T-helper 1 cell treated with Interleukin-12 subunit alpha and Interleukin-12 subunit beta and Interleukin-4 antibody, amounts not matched to agents 30 μg/mL and 1 μg/mL, for 36 hours (primary cell): ENCODE measurements at regions not wholly inside any gene's neighbourhood (a gene's known extent, or its start where the extent isn't known, plus 50 kb on each side); places are given as distances from the start of the nearest gene placed in this dataset.

Experiments
- H3K27ac Mint-ChIP-seq: one replicate; pipeline ENCODE4 v1.8.0; 2021; ENCODE audit warnings: mild to moderate bottlenecking, mixed read lengths
- H3K27me3 Mint-ChIP-seq: one replicate; pipeline ENCODE4 v1.8.0; 2021; ENCODE audit warnings: low read depth, mixed read lengths
- H3K36me3 Mint-ChIP-seq: one replicate; pipeline ENCODE4 v1.8.0; 2021; ENCODE audit warnings: low read depth, mixed read lengths
- H3K4me1 Mint-ChIP-seq: one replicate; pipeline ENCODE4 v1.8.0; 2021; ENCODE audit warnings: low read depth, mixed read lengths
- H3K4me3 Mint-ChIP-seq: one replicate; pipeline ENCODE4 v1.8.0; 2021; ENCODE audit warnings: mild to moderate bottlenecking, moderate library complexity, mixed read lengths
- H3K9me3 Mint-ChIP-seq: one replicate; pipeline ENCODE4 v1.8.0; 2021; ENCODE audit warnings: mixed read lengths

GRCh38 chr2:226680719-226681118 lies 118.9 kb downstream of the IRS1 start:
- Mint-ChIP-seq H3K9me3 (no peaks in the 10 kb centered on the region), H3K4me3 (no peak overlapping the region), H3K27ac (no peak overlapping the region), H3K27me3 (peaks cover 11% of the 10 kb centered on the region), H3K4me1 (peaks cover 4% of the 10 kb centered on the region), H3K36me3 (no peaks in the 10 kb centered on the region)

DNA sequence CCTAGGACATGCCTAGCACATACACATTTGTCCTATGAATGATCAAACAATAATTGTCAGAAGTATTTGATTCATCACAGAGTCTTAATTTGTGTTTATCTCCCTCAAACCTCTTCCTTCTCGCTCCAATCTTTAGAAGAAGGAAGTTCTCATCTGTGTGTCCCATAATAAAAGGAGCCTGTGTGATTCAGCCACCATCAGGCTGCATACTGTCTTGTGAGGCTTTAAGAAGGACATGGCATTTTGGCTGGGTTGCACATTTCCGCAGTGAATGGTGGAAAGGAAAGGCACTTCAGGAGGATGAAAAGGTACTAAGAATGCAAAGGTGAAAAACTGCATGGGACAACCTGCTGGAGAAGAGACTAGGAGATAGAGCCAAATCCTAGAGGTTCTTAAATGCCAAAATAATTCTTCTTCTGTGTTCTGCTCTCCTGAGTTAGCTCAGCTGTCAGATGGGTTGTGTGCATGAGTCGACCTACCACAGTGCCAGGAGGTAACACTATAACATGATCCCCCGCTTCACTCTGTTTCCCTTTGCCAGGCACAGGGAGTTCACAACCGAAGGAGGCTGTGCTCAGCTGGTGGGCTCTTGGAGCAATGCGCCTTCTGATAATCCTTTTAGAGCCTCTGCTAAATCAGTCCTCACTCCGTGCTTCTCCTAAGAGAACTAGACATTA lies 120.1 kb downstream of the IRS1 start:
- H3K27me3 Mint-ChIP-seq: peaks cover 16% of the 10 kb centered on the region
- H3K4me3 Mint-ChIP-seq: no peak overlapping the region
- no peak overlapping the region for H3K27ac Mint-ChIP-seq
- no peaks in the 10 kb centered on the region for H3K9me3 Mint-ChIP-seq
- H3K36me3 Mint-ChIP-seq: no peaks in the 10 kb centered on the region
- H3K4me1 Mint-ChIP-seq: no peaks in the 10 kb centered on the region

DNA sequence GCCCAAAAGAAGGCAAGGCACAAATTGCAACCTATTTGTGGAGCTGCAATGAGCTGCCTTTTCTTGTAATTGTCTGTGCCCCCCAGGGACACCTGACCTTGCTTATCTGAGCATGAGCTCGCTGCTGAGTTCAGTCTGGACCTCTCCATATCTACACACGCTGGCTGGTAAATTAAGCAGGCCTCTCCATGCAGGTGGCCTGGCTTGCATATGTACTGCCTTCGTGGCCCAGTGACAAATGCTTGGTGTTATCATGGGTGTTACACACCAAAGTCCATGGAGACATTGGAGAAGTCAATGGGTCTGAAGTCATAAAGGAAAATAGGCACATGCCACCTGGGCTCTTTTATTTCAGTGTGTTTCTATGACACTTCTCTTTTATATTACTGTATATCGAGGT lies 121.2 kb downstream of the IRS1 start:
- Mint-ChIP-seq H3K4me3 (no peak overlapping the region), H3K27ac (no peak overlapping the region), H3K9me3 (peaks cover under 1% of the 10 kb centered on the region), H3K4me1 (no peaks in the 10 kb centered on the region), H3K27me3 (peaks cover 15% of the 10 kb centered on the region), H3K36me3 (no peaks in the 10 kb centered on the region)

- H3K36me3 Mint-ChIP-seq: peaks cover 3% of the 10 kb centered on the region
- peaks cover 22% of the 10 kb centered on the region for H3K27me3 Mint-ChIP-seq
- H3K4me1 Mint-ChIP-seq: peaks cover 5% of the 10 kb centered on the region
- H3K9me3 Mint-ChIP-seq: peaks cover 7% of the 10 kb centered on the region
- no peak overlapping the region for H3K4me3 Mint-ChIP-seq
- no peak overlapping the region for H3K27ac Mint-ChIP-seq
Measured at GRCh38 chr2:226677080-226677479, 122.5 kb downstream of the IRS1 start.

DNA sequence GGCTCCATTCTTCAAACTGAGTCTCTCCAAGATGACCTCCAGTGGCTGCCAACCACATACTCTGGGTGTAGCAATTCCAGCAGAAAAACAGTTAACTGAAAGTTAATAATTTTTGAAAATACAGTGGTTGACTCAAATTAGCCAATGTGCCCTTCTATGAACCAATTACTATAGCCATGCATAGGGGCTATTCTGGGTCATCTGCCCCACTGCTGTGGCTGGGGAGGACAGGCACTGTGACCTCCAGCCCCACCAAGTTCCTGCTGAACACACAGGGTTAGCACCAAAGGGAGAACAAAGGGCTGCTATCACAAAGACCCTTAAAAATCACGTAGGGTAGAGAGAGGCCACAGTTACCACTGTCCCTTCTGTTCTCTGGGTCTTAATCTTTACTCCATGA lies 123.0 kb downstream of the IRS1 start:
- Mint-ChIP-seq H3K36me3 (peaks cover 5% of the 10 kb centered on the region), H3K27ac (no peak overlapping the region), H3K27me3 (peaks cover 26% of the 10 kb centered on the region), H3K4me3 (no peak overlapping the region), H3K4me1 (peaks cover 5% of the 10 kb centered on the region), H3K9me3 (peaks cover 7% of the 10 kb centered on the region)

- Mint-ChIP-seq H3K4me3 (no peak overlapping the region), H3K27me3 (peaks cover 44% of the 10 kb centered on the region), H3K27ac (no peak overlapping the region), H3K9me3 (peaks cover 7% of the 10 kb centered on the region), H3K36me3 (peaks cover 5% of the 10 kb centered on the region), H3K4me1 (peaks cover 5% of the 10 kb centered on the region)
Measured at GRCh38 chr2:226674123-226674522, 125.5 kb downstream of the IRS1 start.

DNA sequence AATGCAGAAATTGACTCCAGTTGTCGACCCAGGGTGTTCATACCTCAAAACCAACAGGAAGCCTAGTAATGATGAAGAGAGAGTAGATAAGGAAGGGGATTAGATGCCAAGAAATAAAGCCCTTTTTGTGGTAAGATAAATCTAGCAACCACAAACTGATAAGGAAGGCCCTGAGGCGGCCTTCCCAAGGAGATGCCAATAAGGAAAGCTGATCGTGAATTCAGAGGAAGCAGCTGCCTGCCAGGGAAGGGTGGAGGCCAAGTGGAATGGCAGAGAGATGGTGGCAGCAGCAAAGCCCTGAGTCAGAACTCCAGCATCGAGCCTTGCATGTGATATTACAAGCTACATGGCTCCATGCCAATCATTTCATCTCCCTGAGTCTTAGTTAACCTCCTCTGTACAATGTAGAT lies 126.3 kb downstream of the IRS1 start:
- Mint-ChIP-seq H3K36me3 (peaks cover 5% of the 10 kb centered on the region), H3K9me3 (peaks cover 7% of the 10 kb centered on the region), H3K4me1 (peaks cover 5% of the 10 kb centered on the region), H3K4me3 (no peak overlapping the region), H3K27me3 (peaks cover 49% of the 10 kb centered on the region), H3K27ac (no peak overlapping the region)

DNA sequence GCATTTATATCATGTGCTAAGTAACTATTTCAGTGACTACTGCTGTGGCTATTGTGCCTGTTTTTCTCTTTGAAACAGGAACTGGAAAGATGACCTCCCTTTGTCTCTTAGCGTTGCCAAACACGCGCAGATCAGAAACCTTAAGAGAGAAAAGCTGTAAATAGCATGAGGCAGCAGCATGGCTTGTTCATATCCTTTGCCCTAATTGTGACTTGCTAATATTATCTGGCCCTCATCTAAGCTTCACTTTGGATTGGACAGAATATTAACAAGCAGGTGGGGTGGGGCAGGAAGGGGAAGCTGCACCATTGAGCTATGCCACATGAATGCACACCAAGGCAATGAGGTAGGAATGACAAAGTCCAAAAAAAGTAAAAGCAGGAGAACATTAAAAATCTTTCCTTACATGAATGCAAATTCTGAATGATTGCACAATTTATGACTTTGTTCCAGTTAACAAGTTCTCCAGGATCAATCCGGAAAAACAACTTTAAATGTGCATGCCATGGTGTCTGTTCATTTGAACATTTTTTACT lies 128.4 kb downstream of the IRS1 start:
- peaks cover 54% of the 10 kb centered on the region for H3K27me3 Mint-ChIP-seq
- H3K9me3 Mint-ChIP-seq: peaks cover 7% of the 10 kb centered on the region
- H3K36me3 Mint-ChIP-seq: peaks cover 5% of the 10 kb centered on the region
- H3K4me3 Mint-ChIP-seq: no peak overlapping the region
- H3K27ac Mint-ChIP-seq: no peak overlapping the region
- peaks cover 5% of the 10 kb centered on the region for H3K4me1 Mint-ChIP-seq

GRCh38 chr2:226669905-226670304 lies 129.7 kb downstream of the IRS1 start:
- Mint-ChIP-seq H3K27ac (no peak overlapping the region), H3K27me3 (peaks cover 53% of the 10 kb centered on the region), H3K4me3 (no peak overlapping the region), H3K36me3 (peaks cover 6% of the 10 kb centered on the region), H3K4me1 (peaks cover 5% of the 10 kb centered on the region), H3K9me3 (peaks cover 7% of the 10 kb centered on the region)

DNA sequence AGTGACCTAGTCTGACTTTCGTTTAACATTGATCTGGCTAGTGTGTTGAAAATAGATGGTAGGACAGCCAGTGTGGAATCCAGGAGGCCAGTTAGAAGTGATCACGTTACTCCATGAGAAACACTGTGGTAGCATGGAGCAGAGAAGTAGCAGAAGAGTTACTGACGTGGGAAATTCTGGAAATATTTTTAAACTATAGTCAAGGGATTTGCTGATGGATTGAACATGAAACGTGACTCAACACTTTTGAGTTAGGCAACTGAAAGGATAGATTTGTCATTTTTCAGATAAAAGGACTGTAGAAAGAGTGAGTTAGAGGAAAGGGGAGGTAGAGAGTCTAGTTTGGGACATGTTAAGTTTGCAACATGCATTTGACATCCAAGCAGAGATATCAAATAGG lies 130.4 kb downstream of the IRS1 start:
- H3K27ac Mint-ChIP-seq: no peak overlapping the region
- H3K4me3 Mint-ChIP-seq: no peak overlapping the region
- peaks cover 7% of the 10 kb centered on the region for H3K36me3 Mint-ChIP-seq
- H3K9me3 Mint-ChIP-seq: peaks cover 7% of the 10 kb centered on the region
- H3K27me3 Mint-ChIP-seq: peaks cover 50% of the 10 kb centered on the region
- H3K4me1 Mint-ChIP-seq: peaks cover 5% of the 10 kb centered on the region

DNA sequence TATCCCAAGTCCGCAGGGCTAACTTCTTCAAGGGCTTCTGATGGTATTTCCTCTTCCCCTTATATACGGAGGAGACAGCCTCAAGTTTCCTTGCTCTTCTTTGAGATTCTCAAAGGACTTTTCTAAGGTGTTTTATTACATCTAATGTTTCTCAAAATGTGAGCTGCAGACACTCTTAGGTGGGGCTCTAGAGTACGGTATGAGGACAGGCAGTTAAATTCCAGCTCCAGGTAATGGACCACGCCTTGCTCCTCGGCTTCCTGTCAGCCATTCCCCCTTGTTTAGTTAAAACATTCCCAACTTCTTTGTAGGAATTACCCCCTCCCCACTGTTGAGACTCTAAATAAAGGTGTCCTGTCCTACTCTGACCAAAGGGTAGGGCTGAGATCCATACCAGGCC lies 131.9 kb downstream of the IRS1 start:
- Mint-ChIP-seq H3K4me1 (no peaks in the 10 kb centered on the region), H3K9me3 (no peaks in the 10 kb centered on the region), H3K27ac (no peak overlapping the region), H3K4me3 (no peak overlapping the region), H3K27me3 (peaks cover 42% of the 10 kb centered on the region), H3K36me3 (peaks cover 4% of the 10 kb centered on the region)

- Mint-ChIP-seq H3K4me1 (no peaks in the 10 kb centered on the region), H3K27ac (no peak overlapping the region), H3K9me3 (no peaks in the 10 kb centered on the region), H3K27me3 (peaks cover 28% of the 10 kb centered on the region), H3K36me3 (peaks cover 2% of the 10 kb centered on the region), H3K4me3 (no peak overlapping the region)
Measured at GRCh38 chr2:226665306-226665831, 134.3 kb downstream of the IRS1 start.

DNA sequence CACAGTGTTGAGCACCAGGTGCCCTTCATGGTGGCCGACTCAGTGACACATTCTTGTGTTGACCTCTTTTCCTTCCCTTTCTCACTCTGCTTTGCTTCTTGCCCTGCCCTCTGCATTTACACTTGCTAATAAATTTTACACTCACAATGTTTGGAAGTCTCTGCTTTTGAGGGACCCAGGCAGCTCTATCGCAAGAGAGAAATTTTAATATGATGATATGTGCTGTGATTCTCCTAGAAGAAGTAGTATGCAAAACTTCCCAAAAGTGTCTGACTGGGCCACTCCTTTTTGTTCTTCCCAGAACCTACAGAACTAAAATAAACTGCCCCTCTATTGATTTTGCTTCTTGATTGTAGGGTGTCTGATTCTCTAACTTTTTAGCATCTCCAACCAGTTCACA lies 135.0 kb downstream of the IRS1 start:
- H3K36me3 Mint-ChIP-seq: peaks cover 2% of the 10 kb centered on the region
- no peak overlapping the region for H3K27ac Mint-ChIP-seq
- no peaks in the 10 kb centered on the region for H3K4me1 Mint-ChIP-seq
- no peak overlapping the region for H3K4me3 Mint-ChIP-seq
- H3K9me3 Mint-ChIP-seq: no peaks in the 10 kb centered on the region
- peaks cover 23% of the 10 kb centered on the region for H3K27me3 Mint-ChIP-seq

GRCh38 chr2:226664140-226664539 lies 135.5 kb downstream of the IRS1 start:
- peaks cover 20% of the 10 kb centered on the region for H3K27me3 Mint-ChIP-seq

GRCh38 chr2:226661789-226662545 lies 137.7 kb downstream of the IRS1 start:
- no peak overlapping the region for H3K27ac Mint-ChIP-seq
- no peak overlapping the region for H3K4me3 Mint-ChIP-seq
- H3K36me3 Mint-ChIP-seq: peaks cover 2% of the 10 kb centered on the region
- peaks cover 10% of the 10 kb centered on the region for H3K27me3 Mint-ChIP-seq
- peaks cover 9% of the 10 kb centered on the region for H3K4me1 Mint-ChIP-seq
- H3K9me3 Mint-ChIP-seq: no peaks in the 10 kb centered on the region

More at GRCh38 chr2:226664140-226664539, 135.5 kb downstream of the IRS1 start:
- H3K9me3 Mint-ChIP-seq: no peaks in the 10 kb centered on the region
- peaks cover 2% of the 10 kb centered on the region for H3K36me3 Mint-ChIP-seq
- peaks cover 5% of the 10 kb centered on the region for H3K4me1 Mint-ChIP-seq
- H3K27ac Mint-ChIP-seq: no peak overlapping the region
- no peak overlapping the region for H3K4me3 Mint-ChIP-seq
